PC-3 (cell line): ENCODE measurements at regions not wholly inside any gene's neighbourhood (a gene's known extent, or its start where the extent isn't known, plus 50 kb on each side); places are given as distances from the start of the nearest gene placed in this dataset.
A peak's percentile ranks its signal among the peaks of the same experiment; 100 is the strongest.

ENCODE experiments used
- ATAC-seq: fragments of 200-7000 bp; cut with Tn5 transposase; 2 replicates; pipeline ENCODE4 v1.9.1; 2020; ENCODE audit warnings: mild to moderate bottlenecking, moderate library complexity
- BruUV-seq: library from RNA; stranded (reverse); fragments of 400-500 nt; replicated peaks from 2 replicates; lab custom pipeline; 2021; lab: Mats Ljungman, UMichigan
- CTCF ChIA-PET: fragments of 300-600 bp; sonication (Branson Sonifier 250); formaldehyde crosslinking; loops from one replicate; lab custom pipeline; 2022; ENCODE audit warnings: antibody characterized with exemption; lab: Charles Lee
- POLR2A ChIA-PET: fragments of 300-600 bp; sonication (Branson Sonifier 250); formaldehyde crosslinking; loops from one replicate; lab custom pipeline; 2022; ENCODE audit warnings: antibody characterized with exemption; ENCODE audit not compliant: unreplicated experiment; lab: Charles Lee
- DNase-seq: peaks from one replicate; pipeline ENCODE4 v3.0.0-alpha.2; 2015
- H2AFZ ChIP-seq: fragments of 300-600 bp; sonication (generic); 2 replicates; pipeline ENCODE4 v1.6.0; 2016; ENCODE audit warnings: antibody characterized with exemption, low read length
- H3F3A ChIP-seq: fragments of 300-600 bp; sonication (generic); one replicate; pipeline ENCODE4 v1.6.0; 2017; ENCODE audit warnings: antibody characterized with exemption, low read length, control low read depth, mild to moderate bottlenecking; ENCODE audit not compliant: unreplicated experiment
- H3K27ac ChIP-seq: fragments of 300-600 bp; sonication (generic); 2 replicates; pipeline ENCODE4 v1.5.1; 2016; ENCODE audit warnings: mild to moderate bottlenecking, low read length
- H3K27me3 ChIP-seq: fragments of 300-600 bp; sonication (generic); 2 replicates; pipeline ENCODE4 v1.6.1; 2016; ENCODE audit warnings: low read length, mixed read lengths
- H3K36me3 ChIP-seq: fragments of 300-600 bp; sonication (generic); 2 replicates; pipeline ENCODE4 v1.6.1; 2016; ENCODE audit warnings: low read depth, mixed run types, low read length, mixed read lengths
- H3K4me1 ChIP-seq: fragments of 300-600 bp; sonication (generic); 2 replicates; pipeline ENCODE4 v1.5.1; 2016; ENCODE audit warnings: low read length; ENCODE audit not compliant: insufficient read depth
- H3K4me2 ChIP-seq: fragments of 300-600 bp; sonication (generic); 2 replicates; pipeline ENCODE4 v1.6.0; 2016; ENCODE audit warnings: low read length
- H3K4me3 ChIP-seq: fragments of 300-600 bp; sonication (generic); 2 replicates; pipeline ENCODE4 v1.5.1; 2016; ENCODE audit warnings: mild to moderate bottlenecking, low read length, mixed read lengths
- H3K79me2 ChIP-seq: fragments of 300-600 bp; sonication (generic); 2 replicates; pipeline ENCODE4 v1.6.1; 2017; ENCODE audit warnings: low read length, mixed read lengths
- H3K9ac ChIP-seq: fragments of 300-600 bp; sonication (generic); 2 replicates; pipeline ENCODE4 v1.6.0; 2016; ENCODE audit warnings: mild to moderate bottlenecking, low read length
- H3K9me2 ChIP-seq: fragments of 300-600 bp; sonication (generic); replicated peaks from 2 replicates; pipeline ENCODE4 v1.6.1; 2016; ENCODE audit warnings: mixed run types, low read length, mixed read lengths
- H3K9me3 ChIP-seq: fragments of 300-600 bp; sonication (generic); 2 replicates; pipeline ENCODE4 v1.6.1; 2016; ENCODE audit warnings: low read length, mixed read lengths
- H4K20me1 ChIP-seq: fragments of 300-600 bp; sonication (generic); 2 replicates; pipeline ENCODE4 v1.6.1; 2016; ENCODE audit warnings: low read length, mixed read lengths
- CTCF ChIP-seq: fragments of 300-600 bp; sonication (generic); conservative IDR thresholded peaks from 2 replicates; pipeline ENCODE4 v1.5.1; 2017; ENCODE audit warnings: antibody characterized with exemption, low read depth, mild to moderate bottlenecking, low read length
- EZH2 ChIP-seq: fragments of 300-600 bp; sonication (generic); IDR thresholded peaks from one replicate; pipeline ENCODE4 v1.6.1; 2017; ENCODE audit warnings: antibody characterized with exemption, mild to moderate bottlenecking, low read length; ENCODE audit not compliant: unreplicated experiment
- EZH2phosphoT487 ChIP-seq: fragments of 300-600 bp; sonication (generic); IDR thresholded peaks from 2 replicates; pipeline ENCODE4 v1.6.1; 2018; ENCODE audit warnings: mild to moderate bottlenecking, antibody characterized with exemption, low read length, borderline replicate concordance
- intact Hi-C: fragments of 100-400 bp; cut with micrococcal nuclease; formaldehyde crosslinking; loops from 2 replicates; pipeline ENCODE4 v1.9.0; 2023

- H3K36me3 ChIP-seq = no peaks in the 10 kb centered on the region
- TF ChIP-seq EZH2 (no peak), EZH2phosphoT487 (no peak), CTCF (no peak)
- H3K27ac ChIP-seq = no peak overlapping the region
- POLR2A ChIA-PET = no interaction called here
- H3K27me3 ChIP-seq = no peaks in the 10 kb centered on the region
- BruUV-seq = no TSS peak
- H3K9ac ChIP-seq = no peak overlapping the region
- ATAC-seq (no peak), DNase-seq (no peak)
- H3K9me2 ChIP-seq = no peaks in the 10 kb centered on the region
- no peak overlapping the region for H2AFZ ChIP-seq
- H3K4me2 ChIP-seq = no peak overlapping the region
- intact Hi-C loops = no loop called here
- no peak overlapping the region for H3K4me3 ChIP-seq
- H3K4me1 ChIP-seq = no peaks in the 10 kb centered on the region
- CTCF ChIA-PET = no interaction called here
- no peaks in the 10 kb centered on the region for H3F3A ChIP-seq
- H4K20me1 ChIP-seq = no peaks in the 10 kb centered on the region
- no peaks in the 10 kb centered on the region for H3K9me3 ChIP-seq
- no peaks in the 10 kb centered on the region for H3K79me2 ChIP-seq
Measured at GRCh38 chr10:30531751-30532530, 97.6 kb downstream of the LYZL2 start.

GRCh38 chr10:30529373-30529998, 95.5 kb downstream of the MAP3K8 start:
- no peak overlapping the region for H3K27ac ChIP-seq
- POLR2A ChIA-PET = no interaction called here
- CTCF ChIA-PET = no interaction called here
- H3K36me3 ChIP-seq = no peaks in the 10 kb centered on the region
- BruUV-seq = no TSS peak
- no peak overlapping the region for H3K4me2 ChIP-seq
- H3K27me3 ChIP-seq = no peaks in the 10 kb centered on the region
- no peaks in the 10 kb centered on the region for H3K4me1 ChIP-seq
- no peaks in the 10 kb centered on the region for H3K9me3 ChIP-seq
- no peak for DNase-seq
- H3K79me2 ChIP-seq = no peaks in the 10 kb centered on the region
- ATAC-seq = no peak
- H3K9me2 ChIP-seq = no peaks in the 10 kb centered on the region
- H2AFZ ChIP-seq = no peak overlapping the region
- no peaks in the 10 kb centered on the region for H3F3A ChIP-seq
- intact Hi-C loops = no loop called here
- no peak overlapping the region for H3K9ac ChIP-seq
- no peaks in the 10 kb centered on the region for H4K20me1 ChIP-seq
- no peak overlapping the region for H3K4me3 ChIP-seq
- TF ChIP-seq EZH2 = no peak
- TF ChIP-seq EZH2phosphoT487 = no peak
- TF ChIP-seq CTCF = no peak

- Histone ChIP-seq H3K4me3 (no peak overlapping the region), H3K9ac (no peak overlapping the region), H3K4me1 (no peaks in the 10 kb centered on the region), H3F3A (no peaks in the 10 kb centered on the region), H3K4me2 (no peak overlapping the region), H3K27me3 (no peaks in the 10 kb centered on the region), H3K36me3 (no peaks in the 10 kb centered on the region), H3K79me2 (no peaks in the 10 kb centered on the region), H3K27ac (no peak overlapping the region), H3K9me2 (no peaks in the 10 kb centered on the region), H2AFZ (no peak overlapping the region), H3K9me3 (no peaks in the 10 kb centered on the region), H4K20me1 (no peaks in the 10 kb centered on the region)
- POLR2A ChIA-PET = no interaction called here
- BruUV-seq = no TSS peak
- TF ChIP-seq EZH2 (no peak), EZH2phosphoT487 (no peak), CTCF (no peak)
- DNase-seq = no peak
- intact Hi-C loops = no loop called here
- CTCF ChIA-PET = interaction anchor here (0.6 kb wide), 1 partner anchor 24 kb away, joined by 3 read pairs; no protein-coding TSS in a partner anchor
- ATAC-seq = peak; percentile 46; the same call in 1 of the 2 replicates
Measured at GRCh38 chr10:30528429-30528786, 94.4 kb downstream of the MAP3K8 start.
